Omental fat pad (tissue), 3 donors: ENCODE measurements at regions not wholly inside any gene's neighbourhood (a gene's known extent, or its start where the extent isn't known, plus 50 kb on each side); places are given as distances from the start of the nearest gene placed in this dataset.

Source experiments
- ATAC-seq: fragments of 150-250 bp; one replicate; pipeline ENCODE4 v1.9.1; 2016; ENCODE audit warnings: mild to moderate bottlenecking, moderate library complexity; ENCODE audit not compliant: low FRiP score
- DNase-seq: peaks from one replicate; pipeline ENCODE4 v3.0.0-alpha.2; 2019; ENCODE audit warnings: low spot score
- CTCF ChIP-seq, 3 donors: fragments of 450-650 bp; IDR thresholded peaks; one replicate each; pipeline ENCODE4 v1.5.1; 2016 to 2017; ENCODE audit warnings: antibody characterized with exemption in 3 of 3, mild to moderate bottlenecking in 3 of 3, moderate library complexity in 2 of 3

GRCh38 chr7:116438267-116438666 is 61.3 kb upstream of the CAV2 start:
- DNase-seq, result no peak
- TF ChIP-seq CTCF (IDR thresholded peaks at IDR 0.05), result no peak
- ATAC-seq, result no peak

- DNase-seq (no peak), ATAC-seq (no peak)
- TF ChIP-seq CTCF (IDR thresholded peaks at IDR 0.05), result no peak
These were observed 60.5 kb upstream of the CAV2 start for GRCh38 chr7:116439005-116439404.

- DNase-seq, result no peak
- ATAC-seq, result peak; percentile 42
- no peak for TF ChIP-seq CTCF (IDR thresholded peaks at IDR 0.05)
These were observed 59.5 kb upstream of the CAV2 start for GRCh38 chr7:116439841-116440549.

- no peak for TF ChIP-seq CTCF (IDR thresholded peaks at IDR 0.05)
- no peak for ATAC-seq
- no peak for DNase-seq
These were observed 58.0 kb upstream of the CAV2 start for GRCh38 chr7:116441534-116441933.

GRCh38 chr7:116443101-116443523 is 56.4 kb upstream of the CAV2 start:
- ATAC-seq (peak; percentile 74), DNase-seq (no peak)
- no peak for TF ChIP-seq CTCF (IDR thresholded peaks at IDR 0.05)

- no peak for TF ChIP-seq CTCF (IDR thresholded peaks at IDR 0.05)
- DNase-seq (no peak), ATAC-seq (no peak)
These were observed 55.9 kb upstream of the CAV2 start for GRCh38 chr7:116443646-116444045.

GRCh38 chr7:116445447-116446211 is 53.9 kb upstream of the CAV2 start:
- no peak for TF ChIP-seq CTCF (IDR thresholded peaks at IDR 0.05)
- DNase-seq (no peak), ATAC-seq (no peak)
